ENCODE measurements at regions not wholly inside any gene's neighbourhood (a gene's known extent, or its start where the extent isn't known, plus 50 kb on each side); places are given as distances from the start of the nearest gene placed in this dataset.

- intact Hi-C loops (cut with DNase I, micrococcal nuclease): no loop called here
- ATAC-seq (no peak), DNase-seq (no peak)
- Histone ChIP-seq H3K4me1 (ENCODE audit: low read depth) (no peaks in the 10 kb centered on the region), H3K4me3 (no peak overlapping the region), H3K36me3 (ENCODE audit: low read depth) (no peaks in the 10 kb centered on the region), H3K9me3 (no peaks in the 10 kb centered on the region)
- TF ChIP-seq CTCF (IDR thresholded peaks at IDR 0.05): no peak
Observed at GRCh38 chr16:27005386-27005785, 61.3 kb upstream of the C16orf82 start.
